Activated CD8-positive, alpha-beta memory T cell treated with anti-CD3 and anti-CD28 coated beads, Interleukin-2, amount 50 U/mL, for 24 hours (primary cell): ENCODE measurements at regions not wholly inside any gene's neighbourhood (a gene's known extent, or its start where the extent isn't known, plus 50 kb on each side); places are given as distances from the start of the nearest gene placed in this dataset.
"Not testable (repeated sequence)": the region's sequence is repeated elsewhere in the genome, so short reads cannot be mapped to it uniquely, and the experiment has no call there.

Experiments
- DNase-seq: peaks from one replicate; pipeline ENCODE4 v3.0.0-alpha.2; 2020; ENCODE audit errors: extremely low read depth

GRCh38 chr6:141394125-141394536 is 738.6 kb upstream of the GJE1 start:
- no peak for DNase-seq

- DNase-seq = no peak
Observed at GRCh38 chr6:141393405-141394124, 739.2 kb upstream of the GJE1 start.

GRCh38 chr6:141391135-141391534 is 741.6 kb upstream of the GJE1 start:
- DNase-seq = not testable (repeated sequence)

GRCh38 chr6:141388666-141389065 is 744.1 kb upstream of the GJE1 start:
- DNase-seq = no peak

GRCh38 chr6:141370438-141370837 is 762.3 kb upstream of the GJE1 start:
- DNase-seq = no peak

GRCh38 chr6:141366796-141367195 is 765.9 kb upstream of the GJE1 start:
- DNase-seq = not testable (repeated sequence)

- DNase-seq = no peak
Observed at GRCh38 chr6:141364694-141365093, 768.0 kb upstream of the GJE1 start.

- DNase-seq = no peak
Observed at GRCh38 chr6:141364232-141364631, 768.5 kb upstream of the GJE1 start.

- no peak for DNase-seq
Observed at GRCh38 chr6:141361559-141361958, 771.2 kb upstream of the GJE1 start.

GRCh38 chr6:141359953-141360352 is 772.8 kb upstream of the GJE1 start:
- no peak for DNase-seq

- DNase-seq = no peak
Observed at GRCh38 chr6:141354191-141354955, 778.4 kb upstream of the GJE1 start.

GRCh38 chr6:141351721-141352120 is 781.0 kb upstream of the GJE1 start:
- DNase-seq = no peak

GRCh38 chr6:141349710-141350109 is 783.0 kb upstream of the GJE1 start:
- DNase-seq = no peak

GRCh38 chr6:141347906-141348492 is 784.7 kb upstream of the GJE1 start:
- no peak for DNase-seq

- DNase-seq = no peak
Observed at GRCh38 chr6:141347086-141347485, 785.6 kb upstream of the GJE1 start.

- no peak for DNase-seq
Observed at GRCh38 chr6:141346535-141346934, 786.2 kb upstream of the GJE1 start.

GRCh38 chr6:141337191-141337590 is 795.5 kb upstream of the GJE1 start:
- DNase-seq = no peak

- no peak for DNase-seq
Observed at GRCh38 chr6:141335477-141336273, 797.0 kb upstream of the GJE1 start.

GRCh38 chr6:141326925-141327324 is 805.8 kb upstream of the GJE1 start:
- DNase-seq = no peak

GRCh38 chr6:141326426-141326825 is 806.3 kb upstream of the GJE1 start:
- DNase-seq = peak; percentile 46

- DNase-seq = no peak
Observed at GRCh38 chr6:141321493-141322347, 811.0 kb upstream of the GJE1 start.
